Keratinocyte (primary cell): ENCODE measurements at regions not wholly inside any gene's neighbourhood (a gene's known extent, or its start where the extent isn't known, plus 50 kb on each side); places are given as distances from the start of the nearest gene placed in this dataset.

Experiments
- DNase-seq: peaks from one replicate; pipeline ENCODE4 v3.0.0-alpha.2; 2011; ENCODE audit warnings: low read depth, missing footprints, low spot score
- FAIRE-seq: peaks from 2 replicates; lab custom pipeline; 2011; peaks lifted over from hg19 to GRCh38; lab: Jason Lieb, UNC
- H2AFZ ChIP-seq: 2 replicates; pipeline ENCODE4 v1.6.0; 2012; ENCODE audit warnings: low read length, control low read depth, inconsistent platforms; ENCODE audit not compliant: control insufficient read depth
- H3K27ac ChIP-seq: 2 replicates; pipeline ENCODE4 v1.5.1; 2011; ENCODE audit warnings: low read length; ENCODE audit not compliant: control insufficient read depth, insufficient read depth
- H3K27me3 ChIP-seq: 3 replicates; pipeline ENCODE4 v1.6.0; 2011; ENCODE audit warnings: low read length; ENCODE audit not compliant: control insufficient read depth, insufficient read depth; ENCODE audit errors: extremely low read depth
- H3K36me3 ChIP-seq, 2 experiments: 2 replicates in 1 of 2; 3 replicates in 1 of 2; pipeline ENCODE4 v1.5.1; 2011; ENCODE audit warnings: low read length in 2 of 2, mild to moderate bottlenecking in 1 of 2; ENCODE audit not compliant: control insufficient read depth in 2 of 2, insufficient read depth in 2 of 2; ENCODE audit errors: extremely low read depth in 1 of 2
- H3K4me1 ChIP-seq: 3 replicates; pipeline ENCODE4 v1.5.1; 2011; ENCODE audit warnings: low read length; ENCODE audit not compliant: control insufficient read depth, insufficient read depth; ENCODE audit errors: extremely low read depth
- H3K4me2 ChIP-seq: 3 replicates; pipeline ENCODE4 v1.6.0; 2011; ENCODE audit warnings: low read depth, low read length; ENCODE audit not compliant: control insufficient read depth, insufficient read depth; ENCODE audit errors: extremely low read depth
- H3K4me3 ChIP-seq, 3 experiments: fragments of 200-600 bp in 1 of 3; sonication (generic) in 1 of 3; 2 replicates in 2 of 3; 3 replicates in 1 of 3; pipeline ENCODE4 v1.5.1; 2011 to 2016; ENCODE audit warnings: low read length in 3 of 3, mild to moderate bottlenecking in 3 of 3, control low read depth in 2 of 3, inconsistent platforms in 1 of 3, low read depth in 1 of 3, mixed read lengths in 1 of 3, mixed run types in 1 of 3, moderate library complexity in 1 of 3; ENCODE audit not compliant: control insufficient read depth in 2 of 3, insufficient read depth in 2 of 3; ENCODE audit errors: extremely low read depth in 1 of 3
- H3K79me2 ChIP-seq: 2 replicates; pipeline ENCODE4 v1.6.0; 2012; ENCODE audit warnings: low read length; ENCODE audit not compliant: control insufficient read depth, insufficient read depth
- H3K9ac ChIP-seq: 3 replicates; pipeline ENCODE4 v1.6.0; 2011; ENCODE audit warnings: low read length; ENCODE audit not compliant: control insufficient read depth, insufficient read depth; ENCODE audit errors: extremely low read depth
- H3K9me1 ChIP-seq: 3 replicates; pipeline ENCODE4 v1.6.0; 2011; ENCODE audit warnings: low read length; ENCODE audit not compliant: control insufficient read depth, insufficient read depth; ENCODE audit errors: extremely low read depth
- H3K9me3 ChIP-seq: 2 replicates; pipeline ENCODE4 v1.5.1; 2012; ENCODE audit warnings: low read depth, low read length; ENCODE audit not compliant: control insufficient read depth
- H4K20me1 ChIP-seq: 3 replicates; pipeline ENCODE4 v1.6.0; 2011; ENCODE audit warnings: low read length; ENCODE audit not compliant: control insufficient read depth, insufficient read depth; ENCODE audit errors: extremely low read depth
- CTCF ChIP-seq, 3 experiments: IDR thresholded peaks in 1 of 3; conservative IDR thresholded peaks in 1 of 3; optimal IDR thresholded peaks in 1 of 3; 2 replicates in 2 of 3; 3 replicates in 1 of 3; pipeline versions ENCODE3 to v1.5.1; 2011; ENCODE audit warnings: low read length in 3 of 3, mild to moderate bottlenecking in 3 of 3, moderate library complexity in 2 of 3, control low read depth in 1 of 3, inconsistent platforms in 1 of 3; ENCODE audit not compliant: insufficient read depth in 2 of 3; ENCODE audit errors: extremely low read depth in 1 of 3
- EZH2 ChIP-seq: IDR thresholded peaks from one replicate; pipeline ENCODE4 v1.6.1; 2012; ENCODE audit warnings: inconsistent platforms, mild to moderate bottlenecking, low read length, moderate library complexity
- dilution Hi-C: fragments of 300-500 bp; cut with MboI; formaldehyde crosslinking; loops from one replicate; pipeline ENCODE4 v1.7.0; 2020; ENCODE audit warnings: low sequenced_read_pairs; ENCODE audit not compliant: extremely low pct_ligation_motif_present

GRCh38 chr6:148091394-148091793 lies 251.2 kb upstream of the SASH1 start:
- no peak overlapping the region for H3K4me3 ChIP-seq
- H3K27me3 ChIP-seq = no peaks in the 10 kb centered on the region
- H3K36me3 ChIP-seq = no peaks in the 10 kb centered on the region
- no peaks in the 10 kb centered on the region for H3K4me1 ChIP-seq
- no peaks in the 10 kb centered on the region for H3K9me3 ChIP-seq
- no peaks in the 10 kb centered on the region for H3K79me2 ChIP-seq
- DNase-seq (no peak), FAIRE-seq (no peak)
- dilution Hi-C loops = no loop called here
- H3K9me1 ChIP-seq = no peaks in the 10 kb centered on the region
- no peak overlapping the region for H2AFZ ChIP-seq
- no peak overlapping the region for H3K4me2 ChIP-seq
- no peaks in the 10 kb centered on the region for H4K20me1 ChIP-seq
- no peak overlapping the region for H3K27ac ChIP-seq
- no peak overlapping the region for H3K9ac ChIP-seq
- no peak for TF ChIP-seq CTCF (optimal IDR thresholded peaks at IDR 0.05 in 1 of 3, IDR thresholded peaks at IDR 0.05 in 1 of 3, conservative IDR thresholded peaks at IDR 0.05 in 1 of 3; ENCODE audit: extremely low read depth in 1 of 3, insufficient read depth in 2 of 3, low read length in 3 of 3)
- no peak for TF ChIP-seq EZH2

- no peak overlapping the region for H3K4me2 ChIP-seq
- no peak for FAIRE-seq
These were observed 239.2 kb upstream of the SASH1 start for GRCh38 chr6:148103436-148103835.

More at GRCh38 chr6:148103436-148103835, 239.2 kb upstream of the SASH1 start:
- Histone ChIP-seq H3K9me3 (no peaks in the 10 kb centered on the region), H3K9me1 (no peaks in the 10 kb centered on the region), H2AFZ (no peak overlapping the region), H3K9ac (no peak overlapping the region), H3K4me3 (no peak overlapping the region), H3K27ac (no peak overlapping the region), H4K20me1 (no peaks in the 10 kb centered on the region), H3K79me2 (no peaks in the 10 kb centered on the region), H3K27me3 (no peaks in the 10 kb centered on the region), H3K4me1 (no peaks in the 10 kb centered on the region), H3K36me3 (no peaks in the 10 kb centered on the region)
- TF ChIP-seq EZH2 = no peak
- no peak for TF ChIP-seq CTCF (optimal IDR thresholded peaks at IDR 0.05 in 1 of 3, IDR thresholded peaks at IDR 0.05 in 1 of 3, conservative IDR thresholded peaks at IDR 0.05 in 1 of 3; ENCODE audit: extremely low read depth in 1 of 3, insufficient read depth in 2 of 3, low read length in 3 of 3)
- dilution Hi-C loops = no loop called here
- DNase-seq = no peak
